ENCODE measurements at regions not wholly inside any gene's neighbourhood (a gene's known extent, or its start where the extent isn't known, plus 50 kb on each side); places are given as distances from the start of the nearest gene placed in this dataset.

DNA sequence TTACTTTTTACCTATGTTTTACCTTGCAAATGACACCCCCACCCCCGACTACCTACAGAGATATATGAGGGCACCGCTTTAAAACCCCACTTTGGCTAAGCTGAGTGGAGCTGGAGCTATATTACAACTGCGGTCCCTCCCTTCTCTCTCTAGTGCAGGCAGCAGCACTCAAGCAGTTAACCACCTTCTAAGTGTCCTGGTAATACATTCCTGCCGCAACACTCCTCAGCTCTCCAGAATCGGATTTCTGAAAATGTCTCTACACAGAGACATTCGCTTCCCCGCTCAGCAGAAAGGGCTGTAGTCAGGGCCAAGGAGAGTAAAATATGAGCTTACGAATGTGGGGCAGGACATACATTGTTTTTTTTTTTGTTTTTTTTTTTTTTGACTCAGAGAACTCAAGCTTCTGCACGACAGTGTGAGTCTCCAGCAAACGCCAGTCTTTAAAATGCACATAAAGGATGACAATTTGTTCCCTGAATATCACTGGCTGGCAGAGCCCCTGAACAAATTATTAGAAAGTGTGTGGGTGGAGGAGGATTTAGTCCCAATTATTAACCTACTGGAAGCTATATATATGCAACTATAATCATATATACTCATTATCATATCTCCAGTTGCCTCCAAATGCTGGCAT is 287.0 kb upstream of the TET2 start:
- H2AFZ ChIP-seq (ENCODE audit: low read length), result no peak overlapping the region
- no peaks in the 10 kb centered on the region for H3F3A ChIP-seq (ENCODE audit: insufficient read depth, low read length)
- no peaks in the 10 kb centered on the region for H3K27me3 ChIP-seq (ENCODE audit: insufficient read depth, low read length)
- H3K79me2 ChIP-seq (ENCODE audit: insufficient read depth, low read length), result no peaks in the 10 kb centered on the region
- TF ChIP-seq EZH2 (IDR thresholded peaks at IDR 0.05; ENCODE audit: borderline replicate concordance, low read length), result no peak
- TF ChIP-seq, protein P1, sequence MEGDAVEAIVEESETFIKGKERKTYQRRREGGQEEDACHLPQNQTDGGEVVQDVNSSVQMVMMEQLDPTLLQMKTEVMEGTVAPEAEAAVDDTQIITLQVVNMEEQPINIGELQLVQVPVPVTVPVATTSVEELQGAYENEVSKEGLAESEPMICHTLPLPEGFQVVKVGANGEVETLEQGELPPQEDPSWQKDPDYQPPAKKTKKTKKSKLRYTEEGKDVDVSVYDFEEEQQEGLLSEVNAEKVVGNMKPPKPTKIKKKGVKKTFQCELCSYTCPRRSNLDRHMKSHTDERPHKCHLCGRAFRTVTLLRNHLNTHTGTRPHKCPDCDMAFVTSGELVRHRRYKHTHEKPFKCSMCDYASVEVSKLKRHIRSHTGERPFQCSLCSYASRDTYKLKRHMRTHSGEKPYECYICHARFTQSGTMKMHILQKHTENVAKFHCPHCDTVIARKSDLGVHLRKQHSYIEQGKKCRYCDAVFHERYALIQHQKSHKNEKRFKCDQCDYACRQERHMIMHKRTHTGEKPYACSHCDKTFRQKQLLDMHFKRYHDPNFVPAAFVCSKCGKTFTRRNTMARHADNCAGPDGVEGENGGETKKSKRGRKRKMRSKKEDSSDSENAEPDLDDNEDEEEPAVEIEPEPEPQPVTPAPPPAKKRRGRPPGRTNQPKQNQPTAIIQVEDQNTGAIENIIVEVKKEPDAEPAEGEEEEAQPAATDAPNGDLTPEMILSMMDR (IDR thresholded peaks at IDR 0.05; ENCODE audit: low read length), result no peak
- H3K36me3 ChIP-seq (ENCODE audit: insufficient read depth, low read length), result no peaks in the 10 kb centered on the region
- no peaks in the 10 kb centered on the region for H3K9me2 ChIP-seq (ENCODE audit: low read depth, low read length)
- peak overlapping the region; percentile 50 for H3K27ac ChIP-seq (ENCODE audit: low read depth, low read length, poor library complexity, severe bottlenecking)
- peaks cover 25% of the 10 kb centered on the region for H3K4me1 ChIP-seq (ENCODE audit: insufficient read depth, low read length, severe bottlenecking)
- H3K9ac ChIP-seq (ENCODE audit: low read length), result peak overlapping the region; percentile 15; the same call in 1 of the 2 replicates
- peak overlapping the region; percentile 16; the same call in 1 of the 2 replicates for H3K4me2 ChIP-seq (ENCODE audit: low read length)
- H3K9me3 ChIP-seq (ENCODE audit: low read length), result no peaks in the 10 kb centered on the region
- H4K20me1 ChIP-seq (ENCODE audit: insufficient read depth, low read length), result no peaks in the 10 kb centered on the region
- H3K4me3 ChIP-seq (ENCODE audit: low read depth, low read length, poor library complexity, severe bottlenecking), result no peak overlapping the region

- Histone ChIP-seq H3K79me2 (ENCODE audit: insufficient read depth, low read length) (no peaks in the 10 kb centered on the region), H2AFZ (ENCODE audit: low read length) (no peak overlapping the region; the same call in 1 of the 2 replicates), H3K4me2 (ENCODE audit: low read length) (no peak overlapping the region), H3K9ac (ENCODE audit: low read length) (no peak overlapping the region), H3K36me3 (ENCODE audit: insufficient read depth, low read length) (no peaks in the 10 kb centered on the region), H3F3A (ENCODE audit: insufficient read depth, low read length) (no peaks in the 10 kb centered on the region), H4K20me1 (ENCODE audit: insufficient read depth, low read length) (no peaks in the 10 kb centered on the region), H3K9me3 (ENCODE audit: low read length) (no peaks in the 10 kb centered on the region), H3K9me2 (ENCODE audit: low read depth, low read length) (no peaks in the 10 kb centered on the region), H3K4me1 (ENCODE audit: insufficient read depth, low read length, severe bottlenecking) (peaks cover 25% of the 10 kb centered on the region), H3K4me3 (ENCODE audit: low read depth, low read length, poor library complexity, severe bottlenecking) (no peak overlapping the region), H3K27me3 (ENCODE audit: insufficient read depth, low read length) (no peaks in the 10 kb centered on the region), H3K27ac (ENCODE audit: low read depth, low read length, poor library complexity, severe bottlenecking) (peak overlapping the region; percentile 50)
- no peak for TF ChIP-seq EZH2 (IDR thresholded peaks at IDR 0.05; ENCODE audit: borderline replicate concordance, low read length)
- TF ChIP-seq, protein P1 (IDR thresholded peaks at IDR 0.05; ENCODE audit: low read length), result peak; percentile 96
These were observed 286.2 kb upstream of the TET2 start for GRCh38 chr4:104860238-104861123.

- Histone ChIP-seq H3K36me3 (ENCODE audit: insufficient read depth, low read length) (no peaks in the 10 kb centered on the region), H3K27ac (ENCODE audit: low read depth, low read length, poor library complexity, severe bottlenecking) (no peak overlapping the region), H3K4me2 (ENCODE audit: low read length) (no peak overlapping the region), H3K4me3 (ENCODE audit: low read depth, low read length, poor library complexity, severe bottlenecking) (no peak overlapping the region), H3K9me2 (ENCODE audit: low read depth, low read length) (no peaks in the 10 kb centered on the region), H3F3A (ENCODE audit: insufficient read depth, low read length) (no peaks in the 10 kb centered on the region), H3K4me1 (ENCODE audit: insufficient read depth, low read length, severe bottlenecking) (no peaks in the 10 kb centered on the region), H3K9ac (ENCODE audit: low read length) (no peak overlapping the region), H3K79me2 (ENCODE audit: insufficient read depth, low read length) (no peaks in the 10 kb centered on the region), H2AFZ (ENCODE audit: low read length) (no peak overlapping the region), H3K9me3 (ENCODE audit: low read length) (no peaks in the 10 kb centered on the region), H4K20me1 (ENCODE audit: insufficient read depth, low read length) (no peaks in the 10 kb centered on the region), H3K27me3 (ENCODE audit: insufficient read depth, low read length) (no peaks in the 10 kb centered on the region)
- TF ChIP-seq EZH2 (IDR thresholded peaks at IDR 0.05; ENCODE audit: borderline replicate concordance, low read length), result no peak
- TF ChIP-seq, protein P1 (IDR thresholded peaks at IDR 0.05; ENCODE audit: low read length), result no peak
These were observed 279.9 kb upstream of the TET2 start for GRCh38 chr4:104866809-104867208.
